Upper lobe of left lung (tissue), 6 donors: ENCODE measurements at regions not wholly inside any gene's neighbourhood (a gene's known extent, or its start where the extent isn't known, plus 50 kb on each side); places are given as distances from the start of the nearest gene placed in this dataset.
A peak's percentile ranks its signal among the peaks of the same experiment; 100 is the strongest.

Experiments
- ATAC-seq, 2 donors: fragments of 200-7000 bp; cut with Tn5 transposase; one replicate each; pipeline ENCODE4 v1.9.1; 2022; ENCODE audit warnings: mild to moderate bottlenecking in 2 of 2, moderate library complexity in 2 of 2; ENCODE audit not compliant: low FRiP score in 2 of 2
- DNase-seq, 2 donors: peaks; one replicate each; pipeline ENCODE4 v3.0.0-alpha.2; 2019 to 2020
- H3K27ac ChIP-seq, 4 donors: fragments of 200-600 bp; sonication (generic); one replicate each; pipeline ENCODE4 v1.5.1; 2016 to 2019
- H3K27me3 ChIP-seq, 4 donors: fragments of 200-600 bp; sonication (generic); one replicate each; pipeline ENCODE4 v1.5.1; 2017 to 2019
- H3K36me3 ChIP-seq, 4 donors: fragments of 200-600 bp; sonication (generic); one replicate each; pipeline ENCODE4 v1.5.1; 2016 to 2019
- H3K4me1 ChIP-seq, 4 donors: fragments of 200-600 bp; sonication (generic); one replicate each; pipeline ENCODE4 v1.5.1; 2018 to 2019
- H3K4me3 ChIP-seq, 4 donors: fragments of 200-600 bp; sonication (generic); one replicate each; pipeline ENCODE4 v1.5.1; 2017 to 2019; ENCODE audit warnings: mild to moderate bottlenecking in 2 of 4, moderate library complexity in 1 of 4
- H3K9me3 ChIP-seq, 4 donors: fragments of 200-600 bp; sonication (generic); one replicate each; pipeline ENCODE4 v1.5.1; 2018 to 2019
- CTCF ChIP-seq, 6 experiments: fragments of 450-650 bp in 4 of 6; fragments of 200-600 bp in 2 of 6; sonication (generic) in 2 of 6; IDR thresholded peaks; one replicate each; pipeline ENCODE4 v1.5.1; 2016 to 2019; ENCODE audit warnings: antibody characterized with exemption in 6 of 6
- EP300 ChIP-seq, 4 donors: sonication (generic); formaldehyde crosslinking; IDR thresholded peaks; one replicate each; pipeline ENCODE4 v1.5.1; 2017; ENCODE audit warnings: antibody characterized with exemption in 4 of 4, control low read depth in 2 of 4
- POLR2A ChIP-seq, 4 donors: fragments of 450-650 bp; IDR thresholded peaks; one replicate each; pipeline ENCODE4 v1.5.1; 2016 to 2017; ENCODE audit warnings: antibody characterized with exemption in 4 of 4, mild to moderate bottlenecking in 2 of 4
- POLR2AphosphoS5 ChIP-seq, 2 donors: sonication (generic); formaldehyde crosslinking; IDR thresholded peaks; one replicate each; pipeline ENCODE4 v1.5.1; 2017; ENCODE audit warnings: antibody characterized with exemption in 2 of 2
- WGBS, 2 donors: methylation state at CpG; one replicate each; pipeline ENCODE4 v1.1.5; 2017 to 2018; 5-methylcytosine and 5-hydroxymethylcytosine counted together
- donor health status: DM: no; HTN: no; CAD: no; lungs with moderate emphysema.
- donor health status: DM: no; HTN: yes; CAD: no; lungs with severe emphysema.

GRCh38 chr2:215658635-215659305, 222.9 kb upstream of the FN1 start:
- H3K27me3 ChIP-seq: no peaks in the 10 kb centered on the region
- no peak overlapping the region for H3K4me3 ChIP-seq
- no peaks in the 10 kb centered on the region for H3K36me3 ChIP-seq
- TF ChIP-seq EP300 (IDR thresholded peaks at IDR 0.05): no peak
- no peak for TF ChIP-seq POLR2AphosphoS5 (IDR thresholded peaks at IDR 0.05)
- no peak for TF ChIP-seq CTCF (IDR thresholded peaks at IDR 0.05)
- no peak for TF ChIP-seq POLR2A (IDR thresholded peaks at IDR 0.05)
- ATAC-seq (no peak), DNase-seq (no peak)
- 65 to 78% methylated on average over 4 of the region's 4 CpGs for WGBS, 2 donors
- H3K9me3 ChIP-seq: no peaks in the 10 kb centered on the region
- peak overlapping the region in 1 of 4 donors; percentile 19 for H3K27ac ChIP-seq
- peaks cover 0 to 6% (median 1%) of the 10 kb centered on the region in 4 donors for H3K4me1 ChIP-seq

GRCh38 chr2:215657844-215658243, 222.0 kb upstream of the FN1 start:
- ATAC-seq: peak in 1 of 2 donors; percentile 30
- Histone ChIP-seq H3K9me3 (no peaks in the 10 kb centered on the region), H3K36me3 (no peaks in the 10 kb centered on the region), H3K4me1 (peaks cover 0 to 8% (median 3%) of the 10 kb centered on the region in 4 donors), H3K27ac (no peak overlapping the region), H3K4me3 (no peak overlapping the region), H3K27me3 (no peaks in the 10 kb centered on the region)
- TF ChIP-seq POLR2A (IDR thresholded peaks at IDR 0.05) (no peak), POLR2AphosphoS5 (IDR thresholded peaks at IDR 0.05) (no peak), CTCF (IDR thresholded peaks at IDR 0.05) (no peak), EP300 (IDR thresholded peaks at IDR 0.05) (no peak)
- DNase-seq: no peak
- 63 to 67% methylated on average over 5 of the region's 5 CpGs for WGBS, 2 donors

GRCh38 chr2:215654148-215654819, 218.4 kb upstream of the FN1 start:
- no peak overlapping the region for H3K27ac ChIP-seq
- peaks cover 0 to 8% (median 3%) of the 10 kb centered on the region in 4 donors for H3K4me1 ChIP-seq
- DNase-seq (no peak), ATAC-seq (peak in 1 of 2 donors; percentile 69)
- H3K9me3 ChIP-seq: no peaks in the 10 kb centered on the region
- H3K4me3 ChIP-seq: no peak overlapping the region
- WGBS, 2 donors: 41 to 45% methylated on average over 7 of the region's 7 CpGs
- H3K27me3 ChIP-seq: no peaks in the 10 kb centered on the region
- no peaks in the 10 kb centered on the region for H3K36me3 ChIP-seq
- TF ChIP-seq POLR2A (IDR thresholded peaks at IDR 0.05) (no peak), POLR2AphosphoS5 (IDR thresholded peaks at IDR 0.05) (no peak), EP300 (IDR thresholded peaks at IDR 0.05) (no peak), CTCF (IDR thresholded peaks at IDR 0.05) (no peak)

GRCh38 chr2:215653344-215654030, 217.6 kb upstream of the FN1 start:
- Histone ChIP-seq H3K4me1 (peaks cover 0 to 8% (median 3%) of the 10 kb centered on the region in 4 donors), H3K4me3 (no peak overlapping the region), H3K27me3 (no peaks in the 10 kb centered on the region), H3K36me3 (no peaks in the 10 kb centered on the region), H3K27ac (no peak overlapping the region), H3K9me3 (no peaks in the 10 kb centered on the region)
- 32 to 67% methylated on average over 3 to 4 of the region's 4 CpGs for WGBS, 2 donors
- TF ChIP-seq CTCF (IDR thresholded peaks at IDR 0.05) (no peak), POLR2A (IDR thresholded peaks at IDR 0.05) (no peak), POLR2AphosphoS5 (IDR thresholded peaks at IDR 0.05) (no peak), EP300 (IDR thresholded peaks at IDR 0.05) (no peak)
- DNase-seq (no peak), ATAC-seq (no peak)
